Omental fat pad (tissue), 3 donors: ENCODE measurements at regions not wholly inside any gene's neighbourhood (a gene's known extent, or its start where the extent isn't known, plus 50 kb on each side); places are given as distances from the start of the nearest gene placed in this dataset.

ENCODE experiments used
- ATAC-seq: fragments of 150-250 bp; one replicate; pipeline ENCODE4 v1.9.1; 2016; ENCODE audit warnings: mild to moderate bottlenecking, moderate library complexity; ENCODE audit not compliant: low FRiP score
- DNase-seq: peaks from one replicate; pipeline ENCODE4 v3.0.0-alpha.2; 2019; ENCODE audit warnings: low spot score
- CTCF ChIP-seq, 3 donors: fragments of 450-650 bp; IDR thresholded peaks; one replicate each; pipeline ENCODE4 v1.5.1; 2016 to 2017; ENCODE audit warnings: antibody characterized with exemption in 3 of 3, mild to moderate bottlenecking in 3 of 3, moderate library complexity in 2 of 3

GRCh38 chr5:118647587-118647986 lies 340.8 kb downstream of the DTWD2 start:
- DNase-seq, result no peak
- TF ChIP-seq CTCF (IDR thresholded peaks at IDR 0.05), result no peak
- ATAC-seq, result no peak

GRCh38 chr5:118646917-118647316 lies 341.4 kb downstream of the DTWD2 start:
- no peak for TF ChIP-seq CTCF (IDR thresholded peaks at IDR 0.05)
- ATAC-seq (no peak), DNase-seq (no peak)

- no peak for TF ChIP-seq CTCF (IDR thresholded peaks at IDR 0.05)
- ATAC-seq (no peak), DNase-seq (no peak)
These were observed 350.2 kb downstream of the DTWD2 start for GRCh38 chr5:118637947-118638670.

- no peak for TF ChIP-seq CTCF (IDR thresholded peaks at IDR 0.05)
- ATAC-seq (no peak), DNase-seq (no peak)
These were observed 359.5 kb downstream of the DTWD2 start for GRCh38 chr5:118628660-118629354.

- ATAC-seq (no peak), DNase-seq (no peak)
- TF ChIP-seq CTCF (IDR thresholded peaks at IDR 0.05), result no peak
These were observed 368.1 kb downstream of the DTWD2 start for GRCh38 chr5:118620233-118620632.

- no peak for DNase-seq
- ATAC-seq, result no peak
- no peak for TF ChIP-seq CTCF (IDR thresholded peaks at IDR 0.05)
These were observed 368.5 kb downstream of the DTWD2 start for GRCh38 chr5:118619823-118620222.

- ATAC-seq, result no peak
- no peak for DNase-seq
- no peak for TF ChIP-seq CTCF (IDR thresholded peaks at IDR 0.05)
These were observed 372.1 kb downstream of the DTWD2 start for GRCh38 chr5:118616281-118616680.
